Esophagus squamous epithelium (tissue), 4 donors: ENCODE measurements at regions not wholly inside any gene's neighbourhood (a gene's known extent, or its start where the extent isn't known, plus 50 kb on each side); places are given as distances from the start of the nearest gene placed in this dataset.

Experiments
- CTCF ChIP-seq, 6 experiments: fragments of 450-650 bp in 4 of 6; fragments of 200-600 bp in 2 of 6; sonication (generic) in 2 of 6; IDR thresholded peaks; one replicate each; pipeline ENCODE4 v1.5.1; 2016 to 2019; ENCODE audit warnings: antibody characterized with exemption in 6 of 6, mild to moderate bottlenecking in 4 of 6, moderate library complexity in 4 of 6
- POLR2A ChIP-seq, 4 donors: fragments of 450-650 bp; IDR thresholded peaks; one replicate each; pipeline ENCODE4 v1.6.1; 2017; ENCODE audit warnings: antibody characterized with exemption in 4 of 4, mild to moderate bottlenecking in 4 of 4, moderate library complexity in 3 of 4

- TF ChIP-seq CTCF (IDR thresholded peaks at IDR 0.05) (no peak), POLR2A (IDR thresholded peaks at IDR 0.05) (no peak)
These were observed 225.9 kb upstream of the NCKAP5 start for GRCh38 chr2:133794114-133794513.
